ENCODE measurements at regions not wholly inside any gene's neighbourhood (a gene's known extent, or its start where the extent isn't known, plus 50 kb on each side); places are given as distances from the start of the nearest gene placed in this dataset.

- Histone ChIP-seq H3K79me2 (ENCODE audit: control insufficient read depth, insufficient read depth, low read length) (no peaks in the 10 kb centered on the region), H3K27ac (ENCODE audit: insufficient read depth, low read depth, low read length) (no peak overlapping the region), H3K4me3 (replicated peaks in 1 of 3; ENCODE audit: insufficient read depth in 1 of 3, low read depth in 1 of 3, low read length in 3 of 3) (no peak overlapping the region), H2AFZ (ENCODE audit: low read depth, low read length) (no peak overlapping the region), H3K27me3 (ENCODE audit: control insufficient read depth in 2 of 2, insufficient read depth in 2 of 2, low read length in 2 of 2) (no peaks in the 10 kb centered on the region), H3K9me1 (replicated peaks; ENCODE audit: control insufficient read depth, extremely low read depth, insufficient read depth, low read length) (peaks cover 2% of the 10 kb centered on the region), H3K4me1 (ENCODE audit: control insufficient read depth, extremely low read depth, insufficient read depth, low read length) (no peaks in the 10 kb centered on the region), H3K36me3 (ENCODE audit: control insufficient read depth in 2 of 2, extremely low read depth in 1 of 2, insufficient read depth in 2 of 2, low read length in 2 of 2) (no peaks in the 10 kb centered on the region), H4K20me1 (replicated peaks; ENCODE audit: control insufficient read depth, extremely low read depth, insufficient read depth, low read length) (no peaks in the 10 kb centered on the region), H3K4me2 (ENCODE audit: insufficient read depth, low read length) (no peak overlapping the region), H3K9me3 (replicated peaks; ENCODE audit: control insufficient read depth, insufficient read depth, low read length) (no peaks in the 10 kb centered on the region), H3K9ac (replicated peaks; ENCODE audit: extremely low read depth, insufficient read depth, low read length) (no peak overlapping the region)
- TF ChIP-seq MYC (IDR thresholded peaks at IDR 0.05; ENCODE audit: low read depth, low read length) = no peak
- TF ChIP-seq GATA2 (IDR thresholded peaks at IDR 0.05; ENCODE audit: insufficient read depth, insufficient read length, low read depth, low read length) = no peak
- TF ChIP-seq POLR2A (IDR thresholded peaks at IDR 0.05; ENCODE audit: low read depth, low read length) = no peak
- TF ChIP-seq, protein P1, sequence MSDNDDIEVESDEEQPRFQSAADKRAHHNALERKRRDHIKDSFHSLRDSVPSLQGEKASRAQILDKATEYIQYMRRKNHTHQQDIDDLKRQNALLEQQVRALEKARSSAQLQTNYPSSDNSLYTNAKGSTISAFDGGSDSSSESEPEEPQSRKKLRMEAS (IDR thresholded peaks at IDR 0.05; ENCODE audit: insufficient read depth, insufficient read length) = no peak
- TF ChIP-seq, protein P2, sequence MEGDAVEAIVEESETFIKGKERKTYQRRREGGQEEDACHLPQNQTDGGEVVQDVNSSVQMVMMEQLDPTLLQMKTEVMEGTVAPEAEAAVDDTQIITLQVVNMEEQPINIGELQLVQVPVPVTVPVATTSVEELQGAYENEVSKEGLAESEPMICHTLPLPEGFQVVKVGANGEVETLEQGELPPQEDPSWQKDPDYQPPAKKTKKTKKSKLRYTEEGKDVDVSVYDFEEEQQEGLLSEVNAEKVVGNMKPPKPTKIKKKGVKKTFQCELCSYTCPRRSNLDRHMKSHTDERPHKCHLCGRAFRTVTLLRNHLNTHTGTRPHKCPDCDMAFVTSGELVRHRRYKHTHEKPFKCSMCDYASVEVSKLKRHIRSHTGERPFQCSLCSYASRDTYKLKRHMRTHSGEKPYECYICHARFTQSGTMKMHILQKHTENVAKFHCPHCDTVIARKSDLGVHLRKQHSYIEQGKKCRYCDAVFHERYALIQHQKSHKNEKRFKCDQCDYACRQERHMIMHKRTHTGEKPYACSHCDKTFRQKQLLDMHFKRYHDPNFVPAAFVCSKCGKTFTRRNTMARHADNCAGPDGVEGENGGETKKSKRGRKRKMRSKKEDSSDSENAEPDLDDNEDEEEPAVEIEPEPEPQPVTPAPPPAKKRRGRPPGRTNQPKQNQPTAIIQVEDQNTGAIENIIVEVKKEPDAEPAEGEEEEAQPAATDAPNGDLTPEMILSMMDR (IDR thresholded peaks at IDR 0.05; ENCODE audit: extremely low read depth in 1 of 2, insufficient read depth in 1 of 2, low read depth in 1 of 2, low read length in 2 of 2) = no peak
- no peak for TF ChIP-seq POLR2AphosphoS5 (IDR thresholded peaks at IDR 0.05; ENCODE audit: insufficient read depth, low read depth, low read length)
- TF ChIP-seq EZH2 (IDR thresholded peaks at IDR 0.05; ENCODE audit: borderline replicate concordance, low read depth, low read length, severe bottlenecking) = no peak
- TF ChIP-seq FOS (IDR thresholded peaks at IDR 0.05; ENCODE audit: borderline replicate concordance, insufficient read depth, low read length) = no peak
- no TSS peak for BruUV-seq (replicated peaks)
- intact Hi-C loops (cut with micrococcal nuclease) = no loop called here
- POLR2A ChIA-PET = interaction anchor here (0.7 kb wide), 1 partner anchor 93 kb away, joined by 10 read pairs; no protein-coding TSS in a partner anchor
- DNase-seq (ENCODE audit: low read depth, low spot score) = no peak
- no peak for FAIRE-seq
- dilution Hi-C loops (cut with MboI; ENCODE audit: extremely low pct_ligation_motif_present, low sequenced_read_pairs) = no loop called here
- CTCF ChIA-PET = interaction anchor here (1.4 kb wide), 1 partner anchor 12 kb away, joined by 4 read pairs; no protein-coding TSS in a partner anchor
Measured at GRCh38 chr3:25133588-25133987, 294.5 kb upstream of the RARB start.

Data from endothelial cell of umbilical vein (primary cell).